22Rv1 (cell line): ENCODE measurements at regions not wholly inside any gene's neighbourhood (a gene's known extent, or its start where the extent isn't known, plus 50 kb on each side); places are given as distances from the start of the nearest gene placed in this dataset.

Experiments
- CTCF ChIP-seq: fragments of 450-650 bp; IDR thresholded peaks from 2 replicates; pipeline ENCODE4 v1.5.1; 2017; ENCODE audit warnings: mild to moderate bottlenecking
- ZFX ChIP-seq: fragments of 450-650 bp; IDR thresholded peaks from 2 replicates; pipeline ENCODE4 v1.6.1; 2017; ENCODE audit warnings: antibody characterized with exemption, borderline replicate concordance

GRCh38 chr2:207449642-207450165 is 80.1 kb upstream of the CREB1 start:
- TF ChIP-seq CTCF (no peak), ZFX (no peak)
